ENCODE measurements at regions not wholly inside any gene's neighbourhood (a gene's known extent, or its start where the extent isn't known, plus 50 kb on each side); places are given as distances from the start of the nearest gene placed in this dataset.

- no peaks in the 10 kb centered on the region for H3K27me3 ChIP-seq (replicated peaks; ENCODE audit: insufficient read depth, low read depth, low read length, poor library complexity)
- POLR2A ChIA-PET (ENCODE audit: low non-redundant PET): no interaction called here
- H3K4me1 ChIP-seq (ENCODE audit: insufficient read depth, low read length, poor library complexity, severe bottlenecking): no peaks in the 10 kb centered on the region
- H3K27ac ChIP-seq (ENCODE audit: low read depth, low read length, poor library complexity, severe bottlenecking): no peak overlapping the region
- DNase-seq (ENCODE audit: low spot score): no peak
- BruUV-seq (replicated peaks): no TSS peak
- no peaks in the 10 kb centered on the region for H3K9me3 ChIP-seq (ENCODE audit: low read depth, low read length, poor library complexity, severe bottlenecking)
- TF ChIP-seq CTCF (conservative IDR thresholded peaks at IDR 0.05; ENCODE audit: low read depth, low read length): no peak
- TF ChIP-seq EZH2 (IDR thresholded peaks at IDR 0.05; ENCODE audit: borderline replicate concordance, low read depth, low read length, poor library complexity, severe bottlenecking): no peak
- no peak overlapping the region for H3K4me3 ChIP-seq (ENCODE audit: low read depth, low read length, poor library complexity, severe bottlenecking)
- no peaks in the 10 kb centered on the region for H3K36me3 ChIP-seq (ENCODE audit: insufficient read depth, low read length, poor library complexity, severe bottlenecking)
- intact Hi-C loops (cut with micrococcal nuclease; ENCODE audit: unreplicated experiment): no loop called here
- CTCF ChIA-PET: no interaction called here
Observed at GRCh38 chr20:57829805-57830514, 120.1 kb upstream of the PMEPA1 start.

- H3K4me1 ChIP-seq (ENCODE audit: insufficient read depth, low read length, poor library complexity, severe bottlenecking): no peaks in the 10 kb centered on the region
- intact Hi-C loops (cut with micrococcal nuclease; ENCODE audit: unreplicated experiment): no loop called here
- H3K4me3 ChIP-seq (ENCODE audit: low read depth, low read length, poor library complexity, severe bottlenecking): no peak overlapping the region
- no peaks in the 10 kb centered on the region for H3K27me3 ChIP-seq (replicated peaks; ENCODE audit: insufficient read depth, low read depth, low read length, poor library complexity)
- POLR2A ChIA-PET (ENCODE audit: low non-redundant PET): no interaction called here
- H3K36me3 ChIP-seq (ENCODE audit: insufficient read depth, low read length, poor library complexity, severe bottlenecking): no peaks in the 10 kb centered on the region
- no peak overlapping the region for H3K27ac ChIP-seq (ENCODE audit: low read depth, low read length, poor library complexity, severe bottlenecking)
- H3K9me3 ChIP-seq (ENCODE audit: low read depth, low read length, poor library complexity, severe bottlenecking): no peaks in the 10 kb centered on the region
- no TSS peak for BruUV-seq (replicated peaks)
- CTCF ChIA-PET: no interaction called here
- DNase-seq (ENCODE audit: low spot score): no peak
- no peak for TF ChIP-seq CTCF (conservative IDR thresholded peaks at IDR 0.05; ENCODE audit: low read depth, low read length)
- TF ChIP-seq EZH2 (IDR thresholded peaks at IDR 0.05; ENCODE audit: borderline replicate concordance, low read depth, low read length, poor library complexity, severe bottlenecking): no peak
Observed at GRCh38 chr20:57829336-57829735, 119.5 kb upstream of the PMEPA1 start.

- intact Hi-C loops (cut with micrococcal nuclease; ENCODE audit: unreplicated experiment): no loop called here
- POLR2A ChIA-PET (ENCODE audit: low non-redundant PET): no interaction called here
- Histone ChIP-seq H3K27ac (ENCODE audit: low read depth, low read length, poor library complexity, severe bottlenecking) (no peak overlapping the region), H3K36me3 (ENCODE audit: insufficient read depth, low read length, poor library complexity, severe bottlenecking) (no peaks in the 10 kb centered on the region), H3K4me1 (ENCODE audit: insufficient read depth, low read length, poor library complexity, severe bottlenecking) (no peaks in the 10 kb centered on the region), H3K27me3 (replicated peaks; ENCODE audit: insufficient read depth, low read depth, low read length, poor library complexity) (no peaks in the 10 kb centered on the region), H3K4me3 (ENCODE audit: low read depth, low read length, poor library complexity, severe bottlenecking) (no peak overlapping the region), H3K9me3 (ENCODE audit: low read depth, low read length, poor library complexity, severe bottlenecking) (no peaks in the 10 kb centered on the region)
- CTCF ChIA-PET: no interaction called here
- TF ChIP-seq CTCF (conservative IDR thresholded peaks at IDR 0.05; ENCODE audit: low read depth, low read length) (no peak), EZH2 (IDR thresholded peaks at IDR 0.05; ENCODE audit: borderline replicate concordance, low read depth, low read length, poor library complexity, severe bottlenecking) (no peak)
- no TSS peak for BruUV-seq (replicated peaks)
- DNase-seq (ENCODE audit: low spot score): no peak
Observed at GRCh38 chr20:57828696-57829095, 118.9 kb upstream of the PMEPA1 start.
